ENCODE measurements at regions not wholly inside any gene's neighbourhood (a gene's known extent, or its start where the extent isn't known, plus 50 kb on each side); places are given as distances from the start of the nearest gene placed in this dataset.

GRCh38 chr3:124453189-124453588, 277.1 kb upstream of the UMPS start:
- POLR2A ChIA-PET (ENCODE audit: unreplicated experiment): no interaction called here
- no peak overlapping the region for H3K4me2 ChIP-seq
- H3K27me3 ChIP-seq (ENCODE audit: insufficient read depth, low read depth): peaks cover 74% of the 10 kb centered on the region
- H3K4me1 ChIP-seq (replicated peaks; ENCODE audit: insufficient read depth): no peaks in the 10 kb centered on the region
- CTCF ChIA-PET: no interaction called here
- no peak overlapping the region for H2AFZ ChIP-seq
- no peaks in the 10 kb centered on the region for H3K36me3 ChIP-seq (ENCODE audit: low read depth)
- intact Hi-C loops (cut with micrococcal nuclease; ENCODE audit: unreplicated experiment): no loop called here
- TF ChIP-seq, protein P1, sequence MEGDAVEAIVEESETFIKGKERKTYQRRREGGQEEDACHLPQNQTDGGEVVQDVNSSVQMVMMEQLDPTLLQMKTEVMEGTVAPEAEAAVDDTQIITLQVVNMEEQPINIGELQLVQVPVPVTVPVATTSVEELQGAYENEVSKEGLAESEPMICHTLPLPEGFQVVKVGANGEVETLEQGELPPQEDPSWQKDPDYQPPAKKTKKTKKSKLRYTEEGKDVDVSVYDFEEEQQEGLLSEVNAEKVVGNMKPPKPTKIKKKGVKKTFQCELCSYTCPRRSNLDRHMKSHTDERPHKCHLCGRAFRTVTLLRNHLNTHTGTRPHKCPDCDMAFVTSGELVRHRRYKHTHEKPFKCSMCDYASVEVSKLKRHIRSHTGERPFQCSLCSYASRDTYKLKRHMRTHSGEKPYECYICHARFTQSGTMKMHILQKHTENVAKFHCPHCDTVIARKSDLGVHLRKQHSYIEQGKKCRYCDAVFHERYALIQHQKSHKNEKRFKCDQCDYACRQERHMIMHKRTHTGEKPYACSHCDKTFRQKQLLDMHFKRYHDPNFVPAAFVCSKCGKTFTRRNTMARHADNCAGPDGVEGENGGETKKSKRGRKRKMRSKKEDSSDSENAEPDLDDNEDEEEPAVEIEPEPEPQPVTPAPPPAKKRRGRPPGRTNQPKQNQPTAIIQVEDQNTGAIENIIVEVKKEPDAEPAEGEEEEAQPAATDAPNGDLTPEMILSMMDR (conservative IDR thresholded peaks at IDR 0.05): no peak
- no peak for TF ChIP-seq EZH2 (IDR thresholded peaks at IDR 0.05; ENCODE audit: low read depth)
- H3K4me3 ChIP-seq: no peak overlapping the region
- no peaks in the 10 kb centered on the region for H3F3A ChIP-seq (ENCODE audit: insufficient read depth, low read depth)
- H3K79me2 ChIP-seq (ENCODE audit: low read depth): no peaks in the 10 kb centered on the region
- no peaks in the 10 kb centered on the region; the same call in 1 of the 2 replicates for H3K9me2 ChIP-seq (ENCODE audit: insufficient read depth)
- no peaks in the 10 kb centered on the region for H4K20me1 ChIP-seq (ENCODE audit: insufficient read depth)
- no peak for DNase-seq
- H3K9me3 ChIP-seq (ENCODE audit: insufficient read depth, low read depth): no peaks in the 10 kb centered on the region
- H3K27ac ChIP-seq: no peak overlapping the region
- no TSS peak for BruUV-seq (replicated peaks)

DNA sequence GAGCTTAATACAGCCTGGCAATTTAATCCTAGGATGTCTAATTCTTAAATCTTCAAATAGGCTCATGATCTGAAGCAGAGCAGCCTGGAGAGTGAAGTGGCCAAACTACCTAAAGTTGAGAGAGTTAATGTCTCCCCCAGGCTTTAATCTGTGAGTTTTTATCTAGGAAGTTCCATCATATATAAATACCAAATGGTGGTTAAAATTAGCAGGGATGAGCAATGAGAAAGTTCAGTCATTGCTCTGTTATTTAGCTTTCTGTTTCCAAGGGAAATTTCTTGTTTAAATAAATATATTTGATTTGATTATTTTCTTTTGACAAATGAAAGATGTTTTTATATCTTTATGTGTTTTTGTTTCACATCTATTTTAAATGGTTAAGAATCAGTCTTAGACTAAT, 274.4 kb upstream of the UMPS start:
- Histone ChIP-seq H2AFZ (no peak overlapping the region), H3K4me3 (no peak overlapping the region), H3K27me3 (ENCODE audit: insufficient read depth, low read depth) (peaks cover 81% of the 10 kb centered on the region), H3K9me3 (ENCODE audit: insufficient read depth, low read depth) (no peaks in the 10 kb centered on the region), H3K79me2 (ENCODE audit: low read depth) (no peaks in the 10 kb centered on the region), H3K4me2 (no peak overlapping the region), H3F3A (ENCODE audit: insufficient read depth, low read depth) (no peaks in the 10 kb centered on the region), H3K36me3 (ENCODE audit: low read depth) (no peaks in the 10 kb centered on the region), H3K27ac (no peak overlapping the region), H3K9me2 (ENCODE audit: insufficient read depth) (no peaks in the 10 kb centered on the region; the same call in 1 of the 2 replicates), H4K20me1 (ENCODE audit: insufficient read depth) (no peaks in the 10 kb centered on the region), H3K4me1 (replicated peaks; ENCODE audit: insufficient read depth) (no peaks in the 10 kb centered on the region)
- CTCF ChIA-PET: no interaction called here
- TF ChIP-seq, protein P1 (conservative IDR thresholded peaks at IDR 0.05): no peak
- TF ChIP-seq EZH2 (IDR thresholded peaks at IDR 0.05; ENCODE audit: low read depth): no peak
- no peak for DNase-seq
- intact Hi-C loops (cut with micrococcal nuclease; ENCODE audit: unreplicated experiment): no loop called here
- BruUV-seq (replicated peaks): no TSS peak
- POLR2A ChIA-PET (ENCODE audit: unreplicated experiment): no interaction called here

DNA sequence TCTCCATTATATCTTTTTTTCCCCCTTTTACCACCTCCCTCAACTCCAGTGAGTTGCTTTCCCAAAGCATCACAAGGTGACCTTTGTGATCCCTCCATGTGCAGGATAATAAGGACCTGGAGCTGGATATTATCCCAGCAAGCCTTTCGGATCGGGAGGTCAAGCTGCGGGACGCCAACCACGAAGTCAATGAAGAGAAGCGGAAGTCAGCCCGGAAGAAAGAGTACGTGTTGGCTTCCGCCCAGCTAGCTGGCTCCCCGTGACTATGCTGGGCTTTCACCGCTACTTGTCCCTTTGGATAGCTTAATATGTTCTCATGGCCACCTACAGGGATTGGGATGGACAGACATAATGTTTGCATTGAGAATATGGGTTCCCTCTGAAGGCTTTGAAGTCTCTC, 273.7 kb upstream of the UMPS start:
- CTCF ChIA-PET: no interaction called here
- H3K4me2 ChIP-seq: no peak overlapping the region
- no peaks in the 10 kb centered on the region for H3F3A ChIP-seq (ENCODE audit: insufficient read depth, low read depth)
- no peaks in the 10 kb centered on the region for H3K79me2 ChIP-seq (ENCODE audit: low read depth)
- DNase-seq: no peak
- BruUV-seq (replicated peaks): no TSS peak
- TF ChIP-seq, protein P1 (conservative IDR thresholded peaks at IDR 0.05): no peak
- TF ChIP-seq EZH2 (IDR thresholded peaks at IDR 0.05; ENCODE audit: low read depth): no peak
- H3K4me3 ChIP-seq: no peak overlapping the region
- no peaks in the 10 kb centered on the region for H4K20me1 ChIP-seq (ENCODE audit: insufficient read depth)
- H3K36me3 ChIP-seq (ENCODE audit: low read depth): no peaks in the 10 kb centered on the region
- POLR2A ChIA-PET (ENCODE audit: unreplicated experiment): no interaction called here
- no peak overlapping the region for H3K27ac ChIP-seq
- H3K27me3 ChIP-seq (ENCODE audit: insufficient read depth, low read depth): peaks cover 86% of the 10 kb centered on the region
- no peaks in the 10 kb centered on the region; the same call in 1 of the 2 replicates for H3K9me2 ChIP-seq (ENCODE audit: insufficient read depth)
- no peaks in the 10 kb centered on the region for H3K9me3 ChIP-seq (ENCODE audit: insufficient read depth, low read depth)
- intact Hi-C loops (cut with micrococcal nuclease; ENCODE audit: unreplicated experiment): no loop called here
- no peaks in the 10 kb centered on the region for H3K4me1 ChIP-seq (replicated peaks; ENCODE audit: insufficient read depth)
- H2AFZ ChIP-seq: no peak overlapping the region
